Neural progenitor cell (in vitro differentiated cells): ENCODE measurements at regions not wholly inside any gene's neighbourhood (a gene's known extent, or its start where the extent isn't known, plus 50 kb on each side); places are given as distances from the start of the nearest gene placed in this dataset.

Source experiments
- DNase-seq: peaks from one replicate; pipeline ENCODE4 v3.0.0-alpha.2; 2016; ENCODE audit warnings: low spot score
- H2AFZ ChIP-seq: fragments of 200-600 bp; sonication (generic); replicated peaks from 2 replicates; pipeline ENCODE4 v1.6.1; 2016; ENCODE audit warnings: antibody characterized with exemption
- H3F3A ChIP-seq: fragments of 200-600 bp; sonication (generic); 2 replicates; pipeline ENCODE4 v1.6.1; 2016; ENCODE audit warnings: antibody characterized with exemption, low read depth
- H3K27ac ChIP-seq: fragments of 200-600 bp; sonication (generic); 2 replicates; pipeline ENCODE4 v1.5.1; 2016; ENCODE audit warnings: mild to moderate bottlenecking
- H3K27me3 ChIP-seq: fragments of 200-600 bp; sonication (generic); 2 replicates; pipeline ENCODE4 v1.6.1; 2016; ENCODE audit warnings: mild to moderate bottlenecking, moderate library complexity
- H3K36me3 ChIP-seq: fragments of 200-600 bp; sonication (generic); 2 replicates; pipeline ENCODE4 v1.5.1; 2016
- H3K4me1 ChIP-seq: fragments of 200-600 bp; sonication (generic); 2 replicates; pipeline ENCODE4 v1.6.1; 2016; ENCODE audit warnings: mixed run types
- H3K4me2 ChIP-seq: fragments of 200-600 bp; sonication (generic); 2 replicates; pipeline ENCODE4 v1.6.1; 2016
- H3K4me3 ChIP-seq: fragments of 200-600 bp; sonication (generic); 2 replicates; pipeline ENCODE4 v1.5.1; 2016
- H3K79me2 ChIP-seq: fragments of 200-600 bp; sonication (generic); 2 replicates; pipeline ENCODE4 v1.6.1; 2016; ENCODE audit warnings: low read depth
- H3K9ac ChIP-seq: fragments of 200-600 bp; sonication (generic); 2 replicates; pipeline ENCODE4 v1.6.1; 2016
- H3K9me3 ChIP-seq: fragments of 200-600 bp; sonication (generic); 2 replicates; pipeline ENCODE4 v1.5.1; 2016; ENCODE audit warnings: low read depth
- H4K20me1 ChIP-seq: fragments of 200-600 bp; sonication (generic); 2 replicates; pipeline ENCODE4 v1.6.1; 2016; ENCODE audit warnings: low read depth
- H3K27ac Mint-ChIP-seq: 3 replicates; pipeline ENCODE4 v1.8.0; 2021; ENCODE audit warnings: mixed read lengths
- H3K27me3 Mint-ChIP-seq: 2 replicates; pipeline ENCODE4 v1.8.0; 2022; ENCODE audit warnings: low read depth, mild to moderate bottlenecking, inconsistent platforms, moderate library complexity, mixed read lengths; ENCODE audit not compliant: insufficient read depth
- H3K36me3 Mint-ChIP-seq: 3 replicates; pipeline ENCODE4 v1.8.0; 2021; ENCODE audit warnings: mixed read lengths
- H3K4me1 Mint-ChIP-seq: 3 replicates; pipeline ENCODE4 v1.8.0; 2021; ENCODE audit warnings: mixed read lengths
- H3K4me3 Mint-ChIP-seq: 3 replicates; pipeline ENCODE4 v1.8.0; 2021; ENCODE audit warnings: mild to moderate bottlenecking, moderate library complexity, mixed read lengths
- H3K9me3 Mint-ChIP-seq: 3 replicates; pipeline ENCODE4 v1.8.0; 2020; ENCODE audit warnings: mixed read lengths
- CTCF ChIP-seq: fragments of 200-600 bp; sonication (generic); IDR thresholded peaks from 2 replicates; pipeline ENCODE4 v1.5.1; 2017; ENCODE audit warnings: antibody characterized with exemption, mild to moderate bottlenecking
- EZH2 ChIP-seq: fragments of 200-600 bp; sonication (generic); IDR thresholded peaks from 2 replicates; pipeline ENCODE4 v1.6.1; 2017; ENCODE audit warnings: antibody characterized with exemption, mild to moderate bottlenecking, moderate library complexity
- EZH2phosphoT487 ChIP-seq: fragments of 200-600 bp; sonication (generic); IDR thresholded peaks from 2 replicates; pipeline ENCODE4 v1.6.1; 2017; ENCODE audit warnings: antibody characterized with exemption

GRCh38 chr3:177813322-177813721 lies 616.0 kb upstream of the TBL1XR1 start:
- Histone ChIP-seq H3F3A (no peaks in the 10 kb centered on the region), H3K4me2 (no peak overlapping the region), H3K4me3 (no peak overlapping the region), H3K27ac (no peak overlapping the region), H3K79me2 (no peaks in the 10 kb centered on the region), H3K27me3 (no peaks in the 10 kb centered on the region), H3K9ac (no peak overlapping the region), H3K9me3 (no peaks in the 10 kb centered on the region), H3K36me3 (no peaks in the 10 kb centered on the region), H3K4me1 (no peaks in the 10 kb centered on the region), H2AFZ (no peak overlapping the region), H4K20me1 (no peaks in the 10 kb centered on the region)
- peaks cover 2% of the 10 kb centered on the region for H3K4me1 Mint-ChIP-seq
- H3K4me3 Mint-ChIP-seq, result no peak overlapping the region
- no peak for DNase-seq
- H3K9me3 Mint-ChIP-seq, result peaks cover under 1% of the 10 kb centered on the region
- H3K36me3 Mint-ChIP-seq, result no peaks in the 10 kb centered on the region
- TF ChIP-seq EZH2phosphoT487, result no peak
- no peak for TF ChIP-seq EZH2
- no peak for TF ChIP-seq CTCF
- no peak overlapping the region for H3K27ac Mint-ChIP-seq
- peaks cover 2% of the 10 kb centered on the region for H3K27me3 Mint-ChIP-seq

- H2AFZ ChIP-seq, result peak overlapping the region; percentile 63
- DNase-seq, result no peak
- H3F3A ChIP-seq, result no peaks in the 10 kb centered on the region
- H3K36me3 ChIP-seq, result no peaks in the 10 kb centered on the region
- no peaks in the 10 kb centered on the region for H4K20me1 ChIP-seq
- Mint-ChIP-seq H3K4me3 (no peak overlapping the region), H3K36me3 (no peaks in the 10 kb centered on the region), H3K9me3 (no peaks in the 10 kb centered on the region), H3K4me1 (peaks cover 5% of the 10 kb centered on the region), H3K27me3 (peaks cover 2% of the 10 kb centered on the region), H3K27ac (no peak overlapping the region)
- no peaks in the 10 kb centered on the region for H3K4me1 ChIP-seq
- H3K9ac ChIP-seq, result no peak overlapping the region
- H3K27me3 ChIP-seq, result no peaks in the 10 kb centered on the region
- TF ChIP-seq CTCF (no peak), EZH2 (no peak), EZH2phosphoT487 (no peak)
- H3K4me2 ChIP-seq, result no peak overlapping the region
- H3K9me3 ChIP-seq, result no peaks in the 10 kb centered on the region
- no peak overlapping the region for H3K4me3 ChIP-seq
- no peak overlapping the region for H3K27ac ChIP-seq
- H3K79me2 ChIP-seq, result no peaks in the 10 kb centered on the region
These were observed 619.5 kb upstream of the TBL1XR1 start for GRCh38 chr3:177816667-177817208.

GRCh38 chr3:177817751-177818150 lies 620.5 kb upstream of the TBL1XR1 start:
- Histone ChIP-seq H3K9me3 (no peaks in the 10 kb centered on the region), H3K4me1 (no peaks in the 10 kb centered on the region), H3F3A (no peaks in the 10 kb centered on the region), H3K9ac (no peak overlapping the region), H3K4me3 (no peak overlapping the region), H3K4me2 (no peak overlapping the region), H3K27me3 (no peaks in the 10 kb centered on the region), H3K36me3 (no peaks in the 10 kb centered on the region), H3K79me2 (no peaks in the 10 kb centered on the region), H3K27ac (no peak overlapping the region), H4K20me1 (no peaks in the 10 kb centered on the region), H2AFZ (no peak overlapping the region)
- no peak overlapping the region for H3K4me3 Mint-ChIP-seq
- H3K27ac Mint-ChIP-seq, result no peak overlapping the region
- H3K27me3 Mint-ChIP-seq, result peaks cover 2% of the 10 kb centered on the region
- TF ChIP-seq EZH2phosphoT487, result no peak
- TF ChIP-seq CTCF, result no peak
- no peak for TF ChIP-seq EZH2
- no peaks in the 10 kb centered on the region for H3K36me3 Mint-ChIP-seq
- no peaks in the 10 kb centered on the region for H3K9me3 Mint-ChIP-seq
- H3K4me1 Mint-ChIP-seq, result peaks cover 5% of the 10 kb centered on the region
- DNase-seq, result no peak
